WI38 (cell line): ENCODE measurements at regions not wholly inside any gene's neighbourhood (a gene's known extent, or its start where the extent isn't known, plus 50 kb on each side); places are given as distances from the start of the nearest gene placed in this dataset.
A peak's percentile ranks its signal among the peaks of the same experiment; 100 is the strongest.

ENCODE experiments used
- H3K4me3 ChIP-seq: 2 replicates; pipeline ENCODE4 v1.5.1; 2011; ENCODE audit warnings: low read depth, mild to moderate bottlenecking, control low read depth, low read length
- CTCF ChIP-seq: IDR thresholded peaks from 2 replicates; pipeline ENCODE4 v1.5.1; 2012; ENCODE audit warnings: low read depth, mild to moderate bottlenecking, control low read depth, low read length

GRCh38 chr9:33649463-33649862, 125.4 kb downstream of the ANKRD18B start:
- TF ChIP-seq CTCF, result no peak
- H3K4me3 ChIP-seq, result no peak overlapping the region

GRCh38 chr9:33651125-33651524, 127.1 kb downstream of the ANKRD18B start:
- H3K4me3 ChIP-seq, result no peak overlapping the region
- TF ChIP-seq CTCF, result no peak

GRCh38 chr9:33659921-33660320, 135.4 kb upstream of the PRSS3 start:
- no peak overlapping the region for H3K4me3 ChIP-seq
- TF ChIP-seq CTCF, result no peak

GRCh38 chr9:33660772-33661171, 134.6 kb upstream of the PRSS3 start:
- H3K4me3 ChIP-seq, result no peak overlapping the region
- no peak for TF ChIP-seq CTCF

GRCh38 chr9:33661176-33661575, 134.2 kb upstream of the PRSS3 start:
- no peak for TF ChIP-seq CTCF
- no peak overlapping the region for H3K4me3 ChIP-seq

- no peak overlapping the region for H3K4me3 ChIP-seq
- TF ChIP-seq CTCF, result no peak
Measured at GRCh38 chr9:33662871-33663270, 132.5 kb upstream of the PRSS3 start.

GRCh38 chr9:33676194-33676745, 119.1 kb upstream of the PRSS3 start:
- H3K4me3 ChIP-seq, result peak overlapping the region; percentile 46
